ENCODE measurements at regions not wholly inside any gene's neighbourhood (a gene's known extent, or its start where the extent isn't known, plus 50 kb on each side); places are given as distances from the start of the nearest gene placed in this dataset.

GRCh38 chr10:4347397-4347796 is 478.6 kb upstream of the AKR1E2 start:
- no peaks in the 10 kb centered on the region for H3K27me3 ChIP-seq (replicated peaks in 1 of 7)
- no peak overlapping the region for H3K27ac ChIP-seq
- H3K9me3 ChIP-seq: no peaks in the 10 kb centered on the region
- H3K4me1 ChIP-seq: no peaks in the 10 kb centered on the region
- no peak overlapping the region for H3K4me3 ChIP-seq
- intact Hi-C loops (cut with DNase I; ENCODE audit: low total_unique reads): no loop called here
- DNase-seq: no peak
- TF ChIP-seq CTCF (IDR thresholded peaks at IDR 0.05 in 8 of 11, conservative IDR thresholded peaks at IDR 0.05 in 3 of 11): no peak
- no peak for TF ChIP-seq POLR2AphosphoS5 (IDR thresholded peaks at IDR 0.05)
- no peak for TF ChIP-seq POLR2A (IDR thresholded peaks at IDR 0.05)
- 78 to 89% (median 82%) methylated on average over 6 of the region's 6 CpGs for WGBS, 5 donors
- no peaks in the 10 kb centered on the region for H3K36me3 ChIP-seq

GRCh38 chr10:4345877-4346646 is 479.9 kb upstream of the AKR1E2 start:
- 78 to 92% (median 80%) methylated on average over 2 of the region's 2 CpGs for WGBS, 5 donors
- H3K4me3 ChIP-seq: no peak overlapping the region
- no peak overlapping the region for H3K27ac ChIP-seq
- no peaks in the 10 kb centered on the region for H3K36me3 ChIP-seq
- intact Hi-C loops (cut with DNase I; ENCODE audit: low total_unique reads): no loop called here
- no peak for TF ChIP-seq POLR2AphosphoS5 (IDR thresholded peaks at IDR 0.05)
- TF ChIP-seq CTCF (IDR thresholded peaks at IDR 0.05 in 8 of 11, conservative IDR thresholded peaks at IDR 0.05 in 3 of 11): no peak
- no peak for DNase-seq
- H3K4me1 ChIP-seq: no peaks in the 10 kb centered on the region
- H3K9me3 ChIP-seq: no peaks in the 10 kb centered on the region
- H3K27me3 ChIP-seq (replicated peaks in 1 of 7): no peaks in the 10 kb centered on the region

- H3K9me3 ChIP-seq: no peaks in the 10 kb centered on the region
- 70 to 83% (median 76%) methylated on average over 10 of the region's 10 CpGs for WGBS, 5 donors
- no peaks in the 10 kb centered on the region for H3K4me1 ChIP-seq
- TF ChIP-seq POLR2AphosphoS5 (IDR thresholded peaks at IDR 0.05) (no peak), POLR2A (IDR thresholded peaks at IDR 0.05) (no peak), CTCF (IDR thresholded peaks at IDR 0.05 in 8 of 11, conservative IDR thresholded peaks at IDR 0.05 in 3 of 11) (no peak)
- H3K36me3 ChIP-seq: no peaks in the 10 kb centered on the region
- intact Hi-C loops (cut with DNase I; ENCODE audit: low total_unique reads): no loop called here
- no peaks in the 10 kb centered on the region for H3K27me3 ChIP-seq (replicated peaks in 1 of 7)
- H3K4me3 ChIP-seq: no peak overlapping the region
- DNase-seq: no peak
- no peak overlapping the region for H3K27ac ChIP-seq
These were observed 481.5 kb upstream of the AKR1E2 start for GRCh38 chr10:4344492-4344994.

GRCh38 chr10:4343873-4344272 is 482.1 kb upstream of the AKR1E2 start:
- 80 to 97% (median 94%) methylated on average over 4 of the region's 4 CpGs for WGBS, 5 donors
- intact Hi-C loops (cut with DNase I; ENCODE audit: low total_unique reads): no loop called here

More at GRCh38 chr10:4343873-4344272, 482.1 kb upstream of the AKR1E2 start:
- no peaks in the 10 kb centered on the region for H3K4me1 ChIP-seq
- H3K4me3 ChIP-seq: no peak overlapping the region
- TF ChIP-seq CTCF (IDR thresholded peaks at IDR 0.05 in 8 of 11, conservative IDR thresholded peaks at IDR 0.05 in 3 of 11) (no peak), POLR2A (IDR thresholded peaks at IDR 0.05) (no peak), POLR2AphosphoS5 (IDR thresholded peaks at IDR 0.05) (no peak)
- H3K27ac ChIP-seq: no peak overlapping the region
- H3K9me3 ChIP-seq: no peaks in the 10 kb centered on the region
- DNase-seq: no peak
- no peaks in the 10 kb centered on the region for H3K27me3 ChIP-seq (replicated peaks in 1 of 7)
- H3K36me3 ChIP-seq: no peaks in the 10 kb centered on the region
